Pulmonary artery endothelial cell (primary cell): ENCODE measurements at regions not wholly inside any gene's neighbourhood (a gene's known extent, or its start where the extent isn't known, plus 50 kb on each side); places are given as distances from the start of the nearest gene placed in this dataset.

Source experiments
- DNase-seq: peaks from one replicate; pipeline ENCODE4 v3.0.0-alpha.2; 2011; ENCODE audit warnings: low read depth, low spot score

DNA sequence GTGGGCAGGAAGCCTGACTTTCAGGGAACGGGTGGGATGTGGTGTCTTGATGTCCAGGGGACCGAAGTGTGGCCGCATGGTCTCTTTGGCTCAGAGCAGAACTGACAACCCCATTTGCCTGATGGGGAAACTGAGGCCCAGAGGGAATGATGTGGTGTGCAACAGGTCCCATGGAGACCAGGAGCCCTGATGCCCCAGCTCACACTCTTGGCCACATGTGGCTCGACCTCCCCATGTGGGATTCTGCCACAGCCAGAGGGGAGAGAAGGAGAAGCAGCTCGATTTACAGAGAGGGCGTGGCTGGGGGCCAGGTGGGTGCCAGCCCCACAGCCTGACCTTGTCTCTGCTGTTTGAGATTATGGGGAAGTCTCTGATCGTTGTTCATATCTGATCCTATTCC is 128.1 kb downstream of the TEX29 start:
- no peak for DNase-seq

DNA sequence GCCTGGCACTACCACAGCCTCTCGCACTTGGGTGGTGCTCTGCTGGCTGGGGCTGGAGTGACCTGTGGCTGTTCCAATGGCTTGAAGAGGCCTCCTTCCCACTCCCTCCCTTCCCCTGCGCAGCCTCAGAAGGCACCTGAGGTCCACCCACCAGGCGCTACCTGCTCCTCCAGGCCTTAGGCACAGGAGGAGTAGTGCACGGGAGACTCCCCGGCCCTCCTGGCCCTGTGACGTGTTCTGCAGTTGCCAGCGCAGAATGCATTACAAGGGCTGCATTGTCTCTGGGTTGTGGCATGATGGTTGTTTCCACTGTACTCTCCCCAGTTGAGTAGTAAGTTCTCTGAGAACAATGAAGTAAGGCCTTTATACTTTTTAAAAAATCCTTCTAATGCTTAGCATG is 128.6 kb downstream of the TEX29 start:
- DNase-seq = no peak

DNA sequence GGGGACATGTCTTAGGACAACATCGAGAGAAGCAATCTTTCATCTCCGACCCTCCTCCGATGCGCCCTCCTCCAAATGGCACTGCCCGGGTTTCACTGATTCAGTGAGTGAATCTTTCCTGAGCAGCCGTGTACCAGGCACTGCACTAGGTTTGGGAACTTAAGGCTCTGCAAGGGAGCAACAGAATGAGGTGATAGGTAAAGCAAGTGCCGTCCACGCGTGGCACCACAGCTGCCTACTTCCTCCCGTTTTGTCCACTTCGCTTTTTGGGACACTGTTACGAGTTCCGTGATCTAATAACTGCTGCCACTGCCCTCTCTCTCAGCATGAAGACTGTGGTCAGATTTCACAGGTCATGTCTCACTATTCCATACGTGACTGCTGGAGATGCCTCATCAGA is 131.0 kb downstream of the TEX29 start:
- DNase-seq = no peak

DNA sequence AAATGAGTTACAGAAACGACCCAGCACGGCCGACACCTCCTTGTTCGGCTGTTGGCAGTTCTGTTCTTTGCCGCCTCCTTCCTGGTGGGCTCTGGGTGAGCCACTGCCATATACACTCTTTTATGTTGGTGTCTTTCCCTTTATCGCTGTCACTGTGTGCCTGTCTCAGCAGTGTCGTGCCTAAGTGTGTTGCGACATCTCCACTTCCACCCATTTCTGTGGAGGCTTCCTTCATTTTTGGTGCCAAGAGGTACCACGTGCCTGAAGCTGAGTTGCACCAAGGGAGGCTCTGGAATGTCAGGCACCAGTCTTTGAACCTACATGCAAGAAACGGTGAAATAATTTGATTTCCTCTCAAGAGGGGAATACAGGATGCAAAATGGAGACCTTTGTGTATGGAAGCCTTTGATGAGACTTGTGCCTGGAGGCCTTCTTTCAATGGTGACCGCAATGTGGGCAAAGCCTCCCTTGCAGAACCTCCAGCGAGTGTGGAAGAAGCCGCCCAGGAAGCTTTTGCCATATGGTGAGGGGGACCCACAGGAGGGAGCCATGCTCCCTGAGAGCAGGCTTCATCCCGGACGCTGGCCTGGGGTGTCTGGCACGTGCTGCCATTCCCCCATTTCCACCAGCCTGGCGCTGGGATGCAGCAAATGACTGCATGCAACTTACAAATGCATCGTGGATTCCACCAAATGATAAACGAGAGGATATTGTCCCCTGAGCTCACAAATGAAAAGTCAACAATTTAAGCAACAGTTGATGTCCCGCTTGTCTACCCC is 136.2 kb downstream of the TEX29 start:
- DNase-seq = no peak

DNA sequence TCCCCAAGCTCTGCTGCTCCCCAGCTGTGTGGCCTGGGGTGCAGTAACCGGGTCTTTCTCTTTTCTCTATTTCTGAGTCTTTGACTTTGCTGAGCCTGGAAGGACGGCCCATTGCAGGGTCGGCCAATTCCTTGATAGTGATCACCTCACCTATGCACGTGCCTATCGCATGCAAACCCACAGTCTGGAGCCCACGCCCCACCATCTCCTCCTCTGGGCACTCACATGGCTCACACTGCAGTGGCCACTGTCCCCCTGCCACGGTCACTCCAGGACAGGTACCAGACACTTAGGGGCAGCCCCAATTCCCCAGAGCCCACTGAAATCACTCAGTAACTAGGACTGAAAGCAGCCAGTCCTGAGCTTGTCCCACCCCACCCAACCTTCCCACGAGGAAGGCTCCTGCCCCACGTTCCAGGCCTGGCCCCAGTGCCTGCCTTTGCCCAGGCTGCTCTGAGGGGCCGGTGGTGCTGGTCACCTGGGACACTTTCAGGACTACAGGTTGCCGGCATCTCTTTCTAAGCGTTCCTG is 137.6 kb downstream of the TEX29 start:
- no peak for DNase-seq

DNA sequence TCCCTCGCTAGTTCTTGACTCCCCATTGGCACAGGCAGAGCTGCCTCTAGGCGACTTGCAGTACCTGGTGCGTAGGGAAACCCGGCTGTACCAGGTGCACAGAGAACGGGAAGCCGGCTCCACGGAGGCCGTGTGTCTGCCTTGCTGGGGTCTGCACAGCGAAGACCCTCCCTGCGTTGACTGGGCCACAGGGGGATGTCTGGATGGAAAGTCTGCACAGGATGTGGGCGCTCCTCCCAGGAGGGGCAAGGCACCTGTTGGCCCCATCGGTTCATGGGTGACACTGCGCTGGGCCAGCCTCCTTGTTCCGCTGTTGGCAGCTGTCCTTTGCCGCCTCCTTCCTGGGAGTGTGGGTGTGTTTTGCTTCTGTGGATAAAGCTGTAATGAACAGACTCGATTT is 138.3 kb downstream of the TEX29 start:
- DNase-seq = no peak

DNA sequence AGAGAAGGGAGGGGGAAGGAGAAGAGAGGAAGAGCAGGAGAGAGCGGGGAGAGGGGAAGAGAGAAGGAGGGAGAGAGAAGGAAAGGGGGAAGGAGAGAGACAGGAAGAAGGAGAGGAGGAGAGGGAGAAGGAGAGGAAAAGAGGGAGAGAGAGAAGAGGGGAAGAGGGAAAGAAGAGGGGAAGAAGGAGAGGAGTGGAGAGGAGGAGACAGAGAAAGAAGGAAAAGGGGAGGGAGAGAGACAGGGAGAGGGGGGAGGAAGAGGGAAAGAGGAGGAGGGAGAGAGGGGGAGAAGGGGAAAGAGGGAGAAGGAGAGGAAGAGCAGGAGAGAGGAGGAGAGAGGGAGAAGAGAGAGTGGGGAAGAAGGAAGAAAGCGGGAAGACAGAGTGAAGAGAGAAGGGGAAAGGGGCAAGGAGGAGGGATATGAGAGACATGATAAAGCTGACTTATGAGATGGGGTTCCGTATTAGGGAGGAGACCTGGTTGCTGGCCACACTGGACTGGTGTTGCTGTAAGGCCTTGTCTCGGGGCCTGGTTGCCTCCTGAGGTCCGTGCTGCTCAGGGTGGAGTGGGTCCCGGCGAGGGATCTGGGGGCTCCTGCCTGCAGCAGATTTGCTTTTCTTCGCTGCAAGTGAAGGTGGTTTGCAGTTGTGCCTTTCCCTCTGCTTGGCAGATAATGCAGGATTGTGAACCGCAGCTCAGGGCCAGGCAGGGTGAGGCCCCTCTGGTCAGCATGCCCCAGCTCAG is 139.5 kb downstream of the TEX29 start:
- DNase-seq = no peak

DNA sequence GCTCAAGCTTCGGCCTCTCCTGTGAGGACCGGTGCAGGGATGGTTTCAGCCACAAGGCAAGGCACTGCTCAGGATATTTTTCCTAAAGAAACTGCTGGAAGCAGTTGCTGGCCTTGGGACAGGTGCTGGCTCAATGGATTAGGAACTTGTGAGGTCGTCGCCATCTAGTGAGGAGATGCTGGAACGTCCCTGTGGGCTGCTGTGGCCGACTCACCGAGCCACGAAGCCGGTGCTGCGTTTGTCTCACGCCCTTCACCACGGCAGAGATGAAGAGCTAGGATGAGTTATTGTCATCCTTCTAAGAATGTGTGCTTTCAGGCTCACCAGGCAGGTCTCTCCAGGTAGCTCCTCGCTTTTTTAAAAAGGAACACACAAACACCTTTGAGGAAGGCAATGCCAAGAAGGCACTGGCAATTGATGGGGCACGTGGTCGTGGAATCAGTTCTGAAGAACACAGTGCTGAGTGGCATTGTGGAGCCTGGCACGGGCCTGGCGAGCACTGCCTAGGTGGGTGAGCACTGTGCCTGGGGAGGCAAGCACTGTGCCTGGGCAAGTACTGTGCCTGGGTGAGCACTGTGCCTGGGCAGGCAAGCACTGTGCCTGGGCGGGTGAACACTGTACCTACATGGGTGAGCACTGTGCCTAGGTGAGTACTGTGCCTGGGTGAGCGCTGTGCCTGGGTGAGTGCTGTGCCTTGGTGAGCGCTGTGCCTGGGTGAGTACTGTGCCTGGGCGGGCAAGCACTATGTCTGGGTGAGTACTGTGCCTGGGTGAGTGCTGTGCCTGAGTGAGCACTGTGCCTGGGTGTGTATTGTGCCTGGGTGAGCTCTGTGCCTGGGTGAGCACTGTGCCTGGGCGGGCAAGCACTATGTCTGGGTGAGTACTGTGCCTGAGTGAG is 140.4 kb downstream of the TEX29 start:
- DNase-seq = peak; percentile 10

DNA sequence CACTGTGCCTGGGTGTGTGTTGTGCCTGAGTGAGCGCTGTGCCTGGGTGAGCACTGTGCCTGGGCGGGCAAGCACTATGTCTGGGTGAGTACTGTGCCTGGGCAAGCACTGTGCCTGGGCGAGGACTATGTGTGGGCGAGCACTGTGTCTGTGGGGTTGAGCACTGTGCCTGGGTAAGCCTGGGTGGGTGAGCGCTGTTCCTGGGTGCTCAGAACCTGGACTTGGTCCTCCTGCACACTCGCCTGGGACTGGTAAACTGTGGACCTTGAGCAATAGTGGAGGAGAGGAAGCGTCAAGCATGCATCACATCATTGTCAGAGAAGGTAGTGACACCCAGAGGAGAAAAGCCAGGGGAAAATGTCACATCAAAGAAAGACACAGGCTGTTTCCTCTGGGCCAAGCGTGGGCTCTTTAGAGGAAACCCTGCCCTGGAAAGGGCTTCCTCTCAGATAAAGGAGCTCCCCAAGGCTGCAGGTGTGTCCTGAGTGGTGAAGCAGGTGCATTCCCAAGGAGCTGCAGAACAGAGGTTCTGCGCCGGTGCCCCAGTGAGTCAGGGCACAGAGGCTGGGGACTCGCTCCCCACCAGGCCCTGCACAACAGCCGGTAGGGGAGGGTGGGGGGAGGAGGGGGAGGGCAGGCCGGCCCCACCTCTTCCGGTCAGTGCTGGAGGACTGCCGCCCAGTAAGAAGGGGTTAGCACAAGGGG is 141.2 kb downstream of the TEX29 start:
- no peak for DNase-seq

DNA sequence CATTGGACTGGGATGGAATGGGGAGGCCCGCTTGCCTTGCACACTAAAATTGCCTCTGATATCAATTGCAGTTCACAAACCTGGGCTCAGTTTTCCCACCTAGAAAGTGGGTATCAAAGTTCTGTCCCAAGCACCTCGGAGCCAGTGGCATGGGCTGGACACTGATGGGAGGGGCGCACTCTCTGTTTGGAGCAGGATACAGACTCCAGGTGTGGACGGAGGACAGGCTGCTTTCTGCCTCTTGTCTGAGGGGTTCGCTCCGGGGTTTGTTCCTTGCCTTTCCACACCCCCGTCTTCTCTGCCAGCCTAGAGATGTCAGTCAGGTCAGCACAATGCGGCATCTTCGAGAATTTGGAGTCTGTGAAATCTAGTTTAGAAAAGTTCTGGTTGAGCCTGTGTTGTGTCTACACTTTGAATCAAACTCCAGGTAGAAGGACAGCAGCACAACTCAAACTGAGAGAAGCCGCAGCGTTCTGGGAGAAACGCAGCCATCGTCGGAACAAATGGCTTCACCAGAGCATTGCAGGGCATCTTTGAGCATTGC is 141.9 kb downstream of the TEX29 start:
- no peak for DNase-seq

DNA sequence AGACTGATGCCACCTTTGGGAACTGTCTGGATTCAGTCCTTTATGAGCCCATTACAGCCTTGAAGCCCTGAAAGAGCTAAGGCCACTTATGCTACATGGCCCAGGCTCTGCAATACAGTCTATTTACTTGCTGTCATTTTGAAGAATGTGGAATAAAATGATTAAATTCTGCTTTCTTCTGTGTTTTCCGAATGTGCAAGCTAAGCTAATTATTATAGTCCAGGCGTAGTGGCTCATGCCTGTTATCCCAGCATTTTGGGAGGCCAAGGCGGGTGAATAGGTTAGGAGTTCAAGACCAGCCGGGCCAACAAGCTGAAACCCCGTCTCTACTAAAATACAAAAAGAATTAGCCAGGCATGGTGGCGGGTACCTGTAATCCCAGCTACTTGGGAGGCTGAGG is 142.5 kb downstream of the TEX29 start:
- DNase-seq = no peak

DNA sequence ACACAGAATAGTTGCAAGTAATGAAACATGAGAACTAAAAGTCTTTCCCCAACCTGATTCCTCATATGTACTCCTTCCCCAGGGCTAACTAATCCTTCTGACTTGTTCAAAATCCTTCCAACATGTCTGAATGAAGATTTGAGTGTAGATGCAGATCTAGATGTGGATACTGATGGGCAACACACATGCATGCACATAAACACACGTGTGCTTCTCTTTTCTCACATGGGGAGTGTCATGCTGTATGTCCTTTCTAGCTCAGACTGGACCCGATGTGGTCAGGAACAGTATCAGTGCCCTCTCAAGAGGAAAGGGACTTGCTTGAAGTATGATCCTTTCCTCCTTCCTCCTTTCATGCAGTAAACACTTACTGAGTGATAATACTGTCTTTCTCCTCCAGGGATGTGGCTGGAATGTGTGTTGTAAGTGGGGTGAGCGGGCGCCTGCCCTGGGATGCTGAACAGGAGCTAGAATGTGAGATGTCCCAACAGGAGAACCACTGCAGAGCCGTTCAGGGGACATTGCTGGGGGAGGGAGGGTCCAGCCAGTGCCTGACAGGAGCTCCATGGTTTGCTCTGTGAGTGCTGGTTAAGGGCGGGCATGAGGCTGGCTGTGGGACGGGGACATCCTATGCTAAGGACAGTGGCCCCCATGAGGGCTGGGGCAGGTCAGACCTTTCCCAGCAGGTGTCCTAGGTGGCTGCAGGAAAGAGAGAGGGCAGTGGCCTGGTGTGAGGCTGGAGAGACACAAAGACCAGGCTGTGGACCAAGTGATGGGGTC is 146.9 kb downstream of the TEX29 start:
- no peak for DNase-seq

DNA sequence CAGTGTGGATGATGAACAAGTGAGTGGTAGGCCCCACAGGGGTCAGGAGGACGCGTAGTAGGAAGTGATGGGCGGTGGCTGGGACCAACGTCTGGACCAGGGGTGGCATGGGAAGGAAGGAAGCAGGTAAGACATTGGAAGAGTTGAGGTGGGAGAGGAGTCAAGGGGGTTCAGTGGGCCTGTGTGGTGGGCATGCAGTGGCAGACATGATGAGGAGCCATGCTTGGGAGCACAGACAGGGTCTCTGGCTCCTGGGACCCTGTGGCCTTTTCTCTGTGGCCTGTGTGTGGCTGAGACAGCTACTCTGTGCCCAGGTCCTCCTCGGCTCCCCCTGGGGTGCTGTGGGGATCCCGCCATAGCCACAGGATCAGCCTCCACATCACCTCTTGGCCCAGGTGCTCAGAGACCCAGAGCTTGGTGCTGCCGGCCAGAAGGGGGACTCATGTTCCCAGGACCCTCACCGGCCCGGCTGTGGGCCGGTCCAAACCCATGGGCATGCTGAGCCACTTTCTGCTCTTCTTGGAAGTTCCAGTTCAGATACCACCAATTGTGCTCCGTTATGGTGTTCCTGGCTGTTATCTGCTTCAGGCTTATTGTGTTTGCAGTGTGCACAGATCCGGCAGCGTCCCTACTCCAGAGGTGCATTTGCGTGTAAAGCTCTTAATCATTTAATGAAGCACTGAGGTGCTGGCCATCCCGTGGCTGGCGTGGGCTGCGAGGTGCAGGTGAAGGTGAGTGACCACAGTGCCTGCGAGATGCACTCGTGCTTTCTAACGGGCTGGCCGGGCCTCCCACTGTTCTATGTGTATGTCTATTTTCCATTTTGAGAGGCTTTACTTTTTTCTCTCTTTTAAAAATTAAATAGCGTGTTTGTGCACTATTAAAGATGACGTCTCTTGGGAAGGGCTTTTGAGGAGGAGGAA is 147.9 kb downstream of the TEX29 start:
- no peak for DNase-seq

DNA sequence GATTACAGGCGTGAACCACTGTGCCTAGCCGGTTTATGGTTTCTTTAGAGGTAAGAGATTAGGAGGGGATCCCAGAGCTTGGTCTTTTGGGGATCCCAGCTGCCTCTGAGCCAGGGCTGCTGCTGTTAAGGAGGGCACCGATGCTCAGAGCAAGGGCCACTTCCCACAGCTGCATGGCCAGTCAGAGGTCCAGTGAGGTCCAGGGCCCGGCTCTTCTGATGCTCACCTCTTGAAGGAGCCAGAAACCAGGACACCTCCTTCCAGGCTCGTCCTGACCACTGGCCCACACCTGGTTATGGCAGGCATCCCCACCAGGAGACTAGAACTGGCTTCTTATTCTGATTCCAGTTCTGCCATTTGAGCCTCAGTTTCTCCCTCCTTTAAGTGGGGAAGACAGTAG is 149.0 kb downstream of the TEX29 start:
- DNase-seq = no peak

DNA sequence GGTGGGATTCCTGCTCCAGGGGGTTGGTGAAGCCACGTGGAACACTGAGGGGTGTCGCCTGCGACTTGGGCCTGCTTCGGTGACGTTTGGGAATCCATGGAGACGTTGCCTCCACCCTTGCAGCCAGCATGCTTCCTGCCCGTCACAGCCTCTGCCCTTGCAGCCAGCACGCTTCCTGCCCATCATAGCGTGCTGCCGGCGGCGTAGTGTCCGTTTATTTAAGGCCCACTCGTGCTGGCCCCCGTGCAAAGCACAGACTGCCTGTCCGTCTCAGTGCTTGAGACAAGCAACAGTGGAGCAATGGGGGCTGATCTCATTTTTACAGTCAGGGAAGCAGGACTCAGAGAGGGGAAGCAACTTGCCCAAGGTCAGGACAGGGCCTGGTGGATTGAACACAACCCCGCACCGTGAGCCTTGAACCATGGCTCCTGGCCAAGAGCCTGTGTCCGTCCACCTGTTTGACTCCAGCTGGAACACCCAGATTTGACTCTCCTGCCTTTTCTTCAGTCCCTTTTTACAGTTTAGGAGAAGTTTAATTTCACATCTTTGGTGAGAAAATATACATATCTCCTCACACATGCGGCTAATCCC is 149.6 kb downstream of the TEX29 start:
- no peak for DNase-seq

DNA sequence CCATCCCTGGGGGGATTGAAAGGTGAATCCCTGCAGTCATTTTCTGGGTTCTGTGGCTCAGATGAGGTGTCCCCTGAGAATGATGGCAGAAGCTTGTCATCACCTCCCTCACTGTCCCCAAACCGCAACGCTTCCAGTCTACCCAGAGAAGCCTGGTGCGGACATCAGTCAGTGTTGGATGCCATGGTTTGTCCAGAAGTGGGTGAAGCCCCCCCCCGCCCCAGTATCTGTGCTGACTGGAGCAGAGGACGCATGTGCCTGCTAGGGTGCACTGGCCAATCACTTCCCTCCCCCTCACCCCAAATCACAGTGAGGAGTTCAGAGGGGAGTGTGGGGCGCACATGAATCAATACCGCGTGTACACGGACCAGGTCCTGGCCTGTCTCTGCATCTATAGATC is 150.5 kb downstream of the TEX29 start:
- DNase-seq = no peak

DNA sequence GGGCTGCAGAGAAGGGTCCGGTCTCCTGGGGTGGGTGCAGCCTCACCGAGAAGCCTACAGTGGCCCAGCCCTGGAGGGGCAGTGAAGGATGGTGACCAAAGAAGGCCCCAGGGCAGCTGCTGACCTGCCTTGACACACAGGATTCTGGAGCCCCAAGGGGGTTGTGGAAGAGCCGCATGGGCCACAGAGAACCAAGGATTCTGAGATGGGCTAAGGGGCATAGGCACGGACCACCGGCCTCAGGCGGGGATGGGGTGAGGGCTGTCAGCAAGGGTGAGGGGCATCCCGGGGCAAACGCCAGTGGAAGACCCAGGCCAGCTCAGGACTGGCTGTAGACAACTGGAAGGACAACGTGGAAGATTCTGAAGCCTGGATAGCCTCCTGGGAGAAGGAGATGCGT is 151.6 kb downstream of the TEX29 start:
- no peak for DNase-seq

DNA sequence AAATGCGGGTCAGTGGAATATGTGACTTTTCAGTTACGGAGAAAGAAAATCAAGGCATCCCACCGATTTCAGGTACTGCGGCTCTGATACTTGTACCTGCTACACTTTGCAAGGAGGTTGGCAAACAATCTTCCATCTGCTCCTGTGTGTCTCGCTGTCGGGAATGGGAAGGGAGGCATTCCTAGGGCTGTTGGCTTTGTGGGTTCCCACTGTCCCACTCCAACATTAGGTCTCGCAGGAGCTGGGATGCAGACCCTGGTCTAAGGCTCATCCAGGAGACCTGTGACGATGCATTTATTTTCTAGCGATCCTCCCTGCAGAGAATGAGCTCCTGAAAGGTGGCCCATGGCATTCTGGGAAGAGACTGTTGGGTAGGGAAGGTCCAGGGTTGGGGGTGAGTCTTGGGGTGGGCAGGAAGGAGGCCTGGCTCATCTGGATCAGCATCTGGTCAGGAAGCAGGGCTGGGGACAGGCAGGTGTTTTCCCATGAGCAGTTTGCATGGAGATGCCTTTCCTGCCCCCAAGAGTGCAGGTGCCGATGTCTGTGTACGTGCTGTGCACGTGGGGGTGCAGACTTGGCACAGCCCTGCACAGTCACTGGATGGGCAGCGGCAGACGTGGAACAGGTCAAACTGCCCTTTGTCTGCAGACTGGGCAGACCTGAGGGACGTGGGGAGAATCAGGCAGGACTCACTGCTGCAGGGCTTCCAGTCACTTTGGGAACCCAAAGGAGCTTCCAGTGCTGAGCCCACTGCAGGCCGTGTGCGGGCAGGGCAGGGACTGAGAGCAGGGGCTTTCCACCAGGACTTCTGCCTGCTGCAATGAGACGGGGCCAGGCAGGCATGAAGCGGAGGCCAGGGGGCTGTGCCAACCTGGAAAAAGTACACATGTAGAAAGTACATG is 152.4 kb downstream of the TEX29 start:
- DNase-seq = no peak
